MM.1S (cell line): ENCODE measurements at regions not wholly inside any gene's neighbourhood (a gene's known extent, or its start where the extent isn't known, plus 50 kb on each side); places are given as distances from the start of the nearest gene placed in this dataset.

Experiments
- DNase-seq: peaks from one replicate; pipeline ENCODE4 v3.0.0-alpha.2; 2015
- H2AFZ ChIP-seq: fragments of 300-600 bp; sonication (generic); 2 replicates; pipeline ENCODE4 v1.6.0; 2016; ENCODE audit warnings: antibody characterized with exemption, low read length
- H3F3A ChIP-seq: fragments of 300-600 bp; sonication (generic); 2 replicates; pipeline ENCODE4 v1.6.1; 2016; ENCODE audit warnings: mild to moderate bottlenecking, antibody characterized with exemption, low read length, moderate library complexity, mixed read lengths; ENCODE audit not compliant: insufficient read depth
- H3K27ac ChIP-seq: fragments of 300-600 bp; sonication (generic); 2 replicates; pipeline ENCODE4 v1.5.1; 2016; ENCODE audit warnings: mild to moderate bottlenecking, low read length
- H3K27me3 ChIP-seq: fragments of 300-600 bp; sonication (generic); replicated peaks from 2 replicates; pipeline ENCODE4 v1.6.0; 2016; ENCODE audit warnings: low read length; ENCODE audit not compliant: insufficient read depth
- H3K36me3 ChIP-seq: fragments of 300-600 bp; sonication (generic); replicated peaks from 2 replicates; pipeline ENCODE4 v1.6.1; 2016; ENCODE audit warnings: mild to moderate bottlenecking, low read length, mixed read lengths; ENCODE audit not compliant: insufficient read depth
- H3K4me1 ChIP-seq: fragments of 300-600 bp; sonication (generic); 2 replicates; pipeline ENCODE4 v1.6.1; 2016; ENCODE audit warnings: low read length, mixed read lengths
- H3K4me2 ChIP-seq: fragments of 300-600 bp; sonication (generic); 2 replicates; pipeline ENCODE4 v1.6.0; 2016; ENCODE audit warnings: low read depth, low read length
- H3K4me3 ChIP-seq: fragments of 300-600 bp; sonication (generic); 2 replicates; pipeline ENCODE4 v1.5.1; 2016; ENCODE audit warnings: low read length, mixed read lengths
- H3K79me2 ChIP-seq: fragments of 300-600 bp; sonication (generic); 2 replicates; pipeline ENCODE4 v1.6.1; 2016; ENCODE audit warnings: mixed run types, low read length, mixed read lengths
- H3K9ac ChIP-seq: fragments of 300-600 bp; sonication (generic); 2 replicates; pipeline ENCODE4 v1.6.1; 2016; ENCODE audit warnings: low read length, mixed read lengths
- H3K9me2 ChIP-seq: fragments of 300-600 bp; sonication (generic); replicated peaks from 2 replicates; pipeline ENCODE4 v1.6.1; 2016; ENCODE audit warnings: mild to moderate bottlenecking, low read length, mixed read lengths; ENCODE audit not compliant: insufficient read depth
- H3K9me3 ChIP-seq: fragments of 300-600 bp; sonication (generic); replicated peaks from 2 replicates; pipeline ENCODE4 v1.6.1; 2016; ENCODE audit warnings: mild to moderate bottlenecking, low read length, mixed read lengths; ENCODE audit not compliant: insufficient read depth
- H4K20me1 ChIP-seq: fragments of 300-600 bp; sonication (generic); 2 replicates; pipeline ENCODE4 v1.6.1; 2016; ENCODE audit warnings: mild to moderate bottlenecking, low read length, moderate library complexity, mixed read lengths; ENCODE audit not compliant: insufficient read depth
- CTCF ChIP-seq: fragments of 300-600 bp; sonication (generic); IDR thresholded peaks from 2 replicates; pipeline ENCODE4 v1.5.1; 2016; ENCODE audit warnings: antibody characterized with exemption, low read length, mixed read lengths
- EZH2 ChIP-seq: fragments of 300-600 bp; sonication (generic); optimal IDR thresholded peaks from 2 replicates; pipeline ENCODE3; 2017; ENCODE audit warnings: low read depth, mild to moderate bottlenecking, antibody characterized with exemption, low read length, mixed read lengths
- EZH2phosphoT487 ChIP-seq: fragments of 300-600 bp; sonication (generic); IDR thresholded peaks from 2 replicates; pipeline ENCODE4 v1.6.1; 2018; ENCODE audit warnings: antibody characterized with exemption, low read length

- Histone ChIP-seq H3K4me1 (no peaks in the 10 kb centered on the region), H2AFZ (no peak overlapping the region), H3K4me2 (no peak overlapping the region), H3F3A (no peaks in the 10 kb centered on the region), H3K4me3 (no peak overlapping the region), H3K9ac (no peak overlapping the region), H3K27ac (no peak overlapping the region), H4K20me1 (no peaks in the 10 kb centered on the region), H3K27me3 (no peaks in the 10 kb centered on the region), H3K9me2 (no peaks in the 10 kb centered on the region), H3K36me3 (no peaks in the 10 kb centered on the region), H3K9me3 (no peaks in the 10 kb centered on the region), H3K79me2 (no peaks in the 10 kb centered on the region)
- DNase-seq: no peak
- no peak for TF ChIP-seq EZH2
- TF ChIP-seq EZH2phosphoT487: no peak
- TF ChIP-seq CTCF: no peak
Measured at GRCh38 chr5:174231956-174232487, 186.5 kb downstream of the NSG2 start.

GRCh38 chr5:174234388-174234787 is 188.9 kb downstream of the NSG2 start:
- H3K9ac ChIP-seq: no peak overlapping the region
- H3K79me2 ChIP-seq: no peaks in the 10 kb centered on the region
- H3K4me1 ChIP-seq: no peaks in the 10 kb centered on the region
- H3K4me2 ChIP-seq: no peak overlapping the region
- TF ChIP-seq EZH2phosphoT487: no peak
- no peak for TF ChIP-seq CTCF
- TF ChIP-seq EZH2: no peak
- H3K36me3 ChIP-seq: no peaks in the 10 kb centered on the region
- no peaks in the 10 kb centered on the region for H3K9me2 ChIP-seq
- no peaks in the 10 kb centered on the region for H3F3A ChIP-seq
- no peak overlapping the region for H2AFZ ChIP-seq
- H3K4me3 ChIP-seq: no peak overlapping the region
- no peaks in the 10 kb centered on the region for H4K20me1 ChIP-seq
- no peaks in the 10 kb centered on the region for H3K27me3 ChIP-seq
- H3K9me3 ChIP-seq: no peaks in the 10 kb centered on the region
- DNase-seq: no peak
- H3K27ac ChIP-seq: no peak overlapping the region

- Histone ChIP-seq H3K9me3 (no peaks in the 10 kb centered on the region), H3K4me1 (no peaks in the 10 kb centered on the region), H3K36me3 (no peaks in the 10 kb centered on the region), H4K20me1 (no peaks in the 10 kb centered on the region), H3K27me3 (no peaks in the 10 kb centered on the region), H2AFZ (no peak overlapping the region), H3F3A (no peaks in the 10 kb centered on the region), H3K27ac (no peak overlapping the region), H3K79me2 (no peaks in the 10 kb centered on the region), H3K4me2 (no peak overlapping the region), H3K9me2 (no peaks in the 10 kb centered on the region), H3K9ac (no peak overlapping the region), H3K4me3 (no peak overlapping the region)
- no peak for DNase-seq
- no peak for TF ChIP-seq CTCF
- TF ChIP-seq EZH2phosphoT487: no peak
- no peak for TF ChIP-seq EZH2
Measured at GRCh38 chr5:174235221-174236011, 189.9 kb downstream of the NSG2 start.
